GM19455 (cell line): ENCODE measurements at regions not wholly inside any gene's neighbourhood (a gene's known extent, or its start where the extent isn't known, plus 50 kb on each side); places are given as distances from the start of the nearest gene placed in this dataset.

Source experiments
- ATAC-seq: cut with Tn5 transposase; IDR thresholded peaks from one replicate; pipeline ENCODE4 v1.9.1; 2021; ENCODE audit not compliant: unreplicated experiment

GRCh38 chr7:21355406-21355874 lies 72.4 kb upstream of the SP4 start:
- peak; percentile 79 for ATAC-seq

GRCh38 chr7:21356616-21357015 lies 71.3 kb upstream of the SP4 start:
- ATAC-seq = no peak

- no peak for ATAC-seq
These were observed 70.5 kb upstream of the SP4 start for GRCh38 chr7:21357151-21358097.

GRCh38 chr7:21358648-21359047 lies 69.2 kb upstream of the SP4 start:
- ATAC-seq = no peak

GRCh38 chr7:21359163-21359562 lies 68.7 kb upstream of the SP4 start:
- ATAC-seq = no peak

GRCh38 chr7:21361413-21362125 lies 66.3 kb upstream of the SP4 start:
- no peak for ATAC-seq

- peak; percentile 86 for ATAC-seq
These were observed 63.0 kb upstream of the SP4 start for GRCh38 chr7:21364801-21365271.

- ATAC-seq = no peak
These were observed 61.8 kb upstream of the SP4 start for GRCh38 chr7:21365866-21366624.

- no peak for ATAC-seq
These were observed 60.8 kb upstream of the SP4 start for GRCh38 chr7:21367081-21367480.

GRCh38 chr7:21367537-21367936 lies 60.3 kb upstream of the SP4 start:
- no peak for ATAC-seq

- no peak for ATAC-seq
These were observed 59.6 kb upstream of the SP4 start for GRCh38 chr7:21368317-21368716.

GRCh38 chr7:21370283-21370982 lies 57.5 kb upstream of the SP4 start:
- ATAC-seq = no peak

GRCh38 chr7:21371360-21371759 lies 56.5 kb upstream of the SP4 start:
- ATAC-seq = peak; percentile 73

GRCh38 chr7:21373031-21373430 lies 54.9 kb upstream of the SP4 start:
- no peak for ATAC-seq

GRCh38 chr7:21374134-21374533 lies 53.7 kb upstream of the SP4 start:
- no peak for ATAC-seq

GRCh38 chr7:21377545-21377944 lies 50.3 kb upstream of the SP4 start:
- ATAC-seq = no peak
